ENCODE measurements at regions not wholly inside any gene's neighbourhood (a gene's known extent, or its start where the extent isn't known, plus 50 kb on each side); places are given as distances from the start of the nearest gene placed in this dataset.

- DNase-seq: no peak
These were observed 1169.2 kb upstream of the B3GALT2 start for GRCh38 chr1:194355488-194356106.

DNA sequence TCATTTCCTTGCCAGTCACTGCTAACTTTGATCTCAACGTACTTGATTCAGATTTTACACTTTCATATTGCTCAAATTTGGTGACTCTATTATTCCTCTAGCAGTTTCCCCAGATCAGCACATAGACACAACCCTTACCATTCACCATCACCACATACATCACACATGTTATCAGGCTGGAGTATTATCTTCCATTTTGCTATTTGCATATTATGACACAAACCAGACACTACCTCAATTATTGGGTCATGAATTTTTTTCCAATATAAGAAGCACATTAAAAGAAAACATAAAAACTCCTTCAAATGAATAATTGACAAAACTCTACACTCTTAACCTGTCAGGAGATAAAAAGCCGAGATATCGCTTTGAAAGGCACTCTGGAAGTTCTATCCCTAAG lies 1166.7 kb upstream of the B3GALT2 start:
- no peak for DNase-seq

- no peak for DNase-seq
These were observed 1160.8 kb upstream of the B3GALT2 start for GRCh38 chr1:194347200-194347599.

- no peak for DNase-seq
These were observed 1156.3 kb upstream of the B3GALT2 start for GRCh38 chr1:194342484-194343262.

DNA sequence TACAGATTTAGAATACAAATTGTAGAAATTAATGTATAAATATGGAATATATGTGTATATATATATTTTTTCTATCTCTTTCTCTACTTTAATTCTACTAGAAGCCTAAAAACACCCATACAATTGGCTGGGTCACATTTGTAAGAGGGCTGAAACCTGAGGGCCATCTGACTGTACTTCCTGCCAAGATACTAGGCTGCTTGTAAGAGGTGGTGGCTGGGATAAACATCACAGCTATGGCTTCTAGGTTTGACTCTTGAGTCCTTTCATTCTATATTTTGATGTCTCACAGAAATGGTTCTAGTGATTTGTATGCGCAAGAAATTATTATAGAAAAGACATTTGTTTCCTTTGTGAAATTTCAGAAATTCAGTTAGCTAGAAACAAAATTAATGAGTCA lies 1155.2 kb upstream of the B3GALT2 start:
- no peak for DNase-seq

DNA sequence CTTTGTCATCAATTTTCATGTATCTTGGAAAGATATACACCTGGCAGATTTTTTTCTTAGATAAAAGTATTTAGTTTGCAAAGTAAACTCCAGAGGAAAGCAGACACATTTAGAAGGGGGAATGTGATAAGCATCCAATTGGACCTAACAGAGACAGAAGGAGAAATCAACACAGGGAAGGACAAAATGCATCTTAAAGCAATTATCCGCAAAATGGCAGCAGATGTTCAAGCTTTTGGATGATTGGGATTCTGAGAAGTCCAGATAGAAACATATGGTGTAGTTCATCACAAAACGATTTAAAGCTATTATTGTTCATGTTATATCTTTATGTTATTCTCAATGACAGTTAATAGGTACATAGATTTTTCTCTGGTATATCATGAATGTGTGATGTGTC lies 1153.1 kb upstream of the B3GALT2 start:
- DNase-seq: no peak

GRCh38 chr1:194338241-194338948 lies 1152.0 kb upstream of the B3GALT2 start:
- no peak for DNase-seq

GRCh38 chr1:194333240-194333639 lies 1146.8 kb upstream of the B3GALT2 start:
- no peak for DNase-seq

DNA sequence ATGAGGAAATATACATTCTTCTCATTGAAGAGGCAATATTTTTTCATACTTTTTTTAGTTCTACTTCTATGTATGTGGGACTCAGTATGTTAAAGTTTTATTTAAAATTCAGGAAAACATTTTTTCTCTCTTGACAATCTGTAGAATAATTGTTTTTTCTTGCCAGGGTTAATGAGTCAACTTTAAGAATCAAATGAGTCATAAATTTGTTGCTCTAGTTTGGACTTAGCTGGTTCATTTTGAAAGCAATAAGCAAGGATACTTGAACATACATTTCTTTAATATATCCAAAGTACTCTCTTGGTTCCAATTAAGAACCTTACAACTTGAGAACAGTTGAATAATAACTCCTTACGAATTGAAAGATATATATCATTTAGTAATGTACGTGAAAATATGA lies 1145.3 kb upstream of the B3GALT2 start:
- DNase-seq: no peak

GRCh38 chr1:194322751-194323150 lies 1136.3 kb upstream of the B3GALT2 start:
- no peak for DNase-seq

DNA sequence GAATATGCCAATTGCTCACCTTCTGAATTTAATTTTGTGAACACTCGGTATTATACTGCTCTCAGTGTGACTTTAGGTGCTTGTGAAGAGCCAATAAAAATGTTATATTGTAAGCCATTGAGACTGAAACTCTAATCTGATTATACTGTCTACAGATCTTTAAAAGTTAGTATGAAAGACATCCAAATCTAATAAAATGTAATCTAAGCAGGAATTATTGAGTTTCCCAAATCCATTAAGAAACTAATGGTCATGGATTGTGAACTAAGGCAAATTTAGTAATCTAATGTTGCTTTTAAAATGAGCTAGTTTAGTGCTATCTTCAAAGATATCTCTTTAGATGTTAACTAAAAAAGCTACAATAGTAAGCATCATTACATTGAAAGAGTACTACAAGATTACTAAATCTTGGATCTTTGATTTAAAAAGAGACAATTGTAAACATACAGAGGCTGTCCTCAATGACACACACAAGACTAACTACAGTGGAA lies 1132.4 kb upstream of the B3GALT2 start:
- no peak for DNase-seq

- no peak for DNase-seq
These were observed 1123.3 kb upstream of the B3GALT2 start for GRCh38 chr1:194309697-194310096.

DNA sequence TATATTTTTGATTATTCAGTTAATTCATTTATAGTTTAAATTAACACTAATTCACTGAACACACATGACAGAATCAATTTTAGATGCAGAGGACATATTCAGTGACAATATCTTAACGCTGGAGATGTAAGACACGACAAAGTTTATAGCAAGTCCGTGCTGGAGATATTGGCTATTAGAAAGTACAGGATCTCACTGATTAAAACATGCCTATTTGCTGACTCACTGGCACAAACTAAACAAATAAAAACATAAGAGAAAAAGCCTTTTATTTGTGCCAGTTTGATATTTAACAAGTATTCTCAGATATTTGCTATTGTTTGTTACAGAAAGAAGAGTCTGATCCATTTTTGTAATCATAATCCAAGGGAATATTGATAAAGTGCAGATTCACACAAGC lies 1122.9 kb upstream of the B3GALT2 start:
- no peak for DNase-seq

DNA sequence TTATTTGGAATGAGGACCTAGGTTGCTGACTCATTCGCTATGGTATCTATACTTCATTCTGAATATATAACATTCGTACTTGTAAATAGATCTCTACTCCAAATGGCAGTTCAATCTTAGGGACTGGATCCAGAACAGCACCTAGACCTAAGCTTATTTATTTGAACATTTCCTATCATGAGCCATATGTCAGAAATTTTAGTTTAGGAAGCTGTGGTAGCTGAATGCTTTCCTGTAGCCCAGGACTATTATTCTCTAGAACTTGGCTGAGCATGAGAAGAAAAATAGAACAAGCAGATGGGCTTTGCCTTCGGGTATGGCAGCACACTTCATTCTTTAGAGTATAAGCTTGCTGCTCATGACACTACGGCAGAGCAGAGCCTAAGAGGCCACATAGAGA lies 1114.4 kb upstream of the B3GALT2 start:
- no peak for DNase-seq

DNA sequence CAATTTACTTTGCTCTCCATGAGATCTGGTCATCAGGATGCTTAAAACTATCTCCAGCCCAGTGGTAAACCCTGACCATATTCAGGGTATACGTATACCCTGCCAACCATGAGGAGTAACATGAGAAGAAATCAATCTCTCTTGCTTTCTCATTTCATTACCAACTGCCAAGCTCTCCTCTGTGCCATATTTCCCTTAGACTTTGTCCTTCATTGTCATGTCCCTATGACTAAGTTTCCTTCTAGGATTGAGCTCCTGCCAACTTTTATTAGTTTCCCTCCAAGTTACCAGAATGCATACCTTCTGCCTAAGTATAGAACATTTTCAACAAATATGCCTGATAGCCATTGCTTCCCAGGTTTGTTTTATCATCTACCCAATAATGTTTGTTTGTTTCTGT lies 1113.9 kb upstream of the B3GALT2 start:
- no peak for DNase-seq

DNA sequence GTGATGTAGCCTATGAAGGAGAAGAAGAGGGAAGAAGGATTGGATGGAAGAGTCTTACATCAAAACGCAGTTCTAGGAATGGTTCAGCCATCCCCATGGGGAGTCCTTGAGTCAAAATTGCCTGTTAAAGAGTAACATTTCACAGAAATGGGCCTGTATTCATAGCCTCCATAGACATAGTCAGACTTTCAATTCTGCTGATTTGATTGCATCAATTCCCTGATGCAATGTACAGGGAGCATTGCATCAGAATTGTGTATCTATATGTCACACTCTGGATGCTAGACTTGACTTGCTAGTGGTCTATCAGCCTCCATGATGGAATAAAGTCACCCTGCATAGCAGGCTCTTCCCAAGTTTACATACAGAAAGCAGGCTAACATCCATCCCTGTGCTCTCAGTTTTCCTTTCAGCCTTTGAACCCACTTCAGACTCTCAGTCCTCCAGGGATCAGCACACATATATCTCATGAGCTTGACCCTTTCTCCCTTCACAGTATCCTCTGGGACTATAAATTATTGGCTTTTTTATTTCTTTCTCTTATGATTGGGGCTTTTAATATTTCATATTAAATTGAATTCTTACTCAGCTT lies 1111.7 kb upstream of the B3GALT2 start:
- no peak for DNase-seq

DNA sequence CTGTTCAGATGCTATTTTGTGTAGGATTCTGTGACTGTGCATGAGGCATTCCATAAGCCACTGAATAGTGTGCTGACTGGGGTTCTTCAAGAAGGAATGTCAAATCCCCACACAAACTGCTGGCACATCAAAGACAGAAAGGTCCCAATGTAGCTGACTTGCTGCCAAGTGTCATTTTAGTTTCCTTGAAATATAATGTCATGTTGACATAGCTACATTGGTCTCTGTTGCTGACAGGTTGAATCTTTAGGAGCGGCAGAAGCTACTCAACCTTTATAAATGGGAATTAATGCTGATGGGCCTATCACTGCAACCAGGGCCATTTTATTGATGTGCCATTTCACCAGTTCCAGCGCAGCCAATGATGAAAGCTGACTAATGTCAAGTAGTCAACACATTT lies 1110.7 kb upstream of the B3GALT2 start:
- DNase-seq: no peak

DNA sequence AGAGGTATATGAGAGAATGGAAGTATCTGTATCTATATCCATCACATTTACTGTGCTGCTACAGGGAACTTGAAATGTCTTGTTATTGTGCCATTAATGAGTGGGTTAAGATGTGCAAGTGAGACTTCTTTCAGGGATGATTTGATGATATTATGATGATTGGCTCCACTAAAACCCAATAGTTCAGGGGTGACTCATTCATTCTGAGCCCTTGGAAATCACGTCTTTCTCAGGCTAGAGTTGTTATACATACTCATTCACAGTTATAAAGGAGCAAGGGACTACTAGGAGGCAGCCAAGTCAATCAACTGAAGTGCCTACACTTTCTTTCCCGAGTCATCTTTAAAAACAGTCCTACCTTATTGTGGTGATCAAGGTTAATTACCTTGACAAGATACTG lies 1109.8 kb upstream of the B3GALT2 start:
- DNase-seq: no peak

GRCh38 chr1:194295685-194296084 lies 1109.3 kb upstream of the B3GALT2 start:
- peak; percentile 59 for DNase-seq

- no peak for DNase-seq
These were observed 1107.5 kb upstream of the B3GALT2 start for GRCh38 chr1:194293851-194294405.

- DNase-seq: no peak
These were observed 1106.6 kb upstream of the B3GALT2 start for GRCh38 chr1:194292966-194293365.

DNA sequence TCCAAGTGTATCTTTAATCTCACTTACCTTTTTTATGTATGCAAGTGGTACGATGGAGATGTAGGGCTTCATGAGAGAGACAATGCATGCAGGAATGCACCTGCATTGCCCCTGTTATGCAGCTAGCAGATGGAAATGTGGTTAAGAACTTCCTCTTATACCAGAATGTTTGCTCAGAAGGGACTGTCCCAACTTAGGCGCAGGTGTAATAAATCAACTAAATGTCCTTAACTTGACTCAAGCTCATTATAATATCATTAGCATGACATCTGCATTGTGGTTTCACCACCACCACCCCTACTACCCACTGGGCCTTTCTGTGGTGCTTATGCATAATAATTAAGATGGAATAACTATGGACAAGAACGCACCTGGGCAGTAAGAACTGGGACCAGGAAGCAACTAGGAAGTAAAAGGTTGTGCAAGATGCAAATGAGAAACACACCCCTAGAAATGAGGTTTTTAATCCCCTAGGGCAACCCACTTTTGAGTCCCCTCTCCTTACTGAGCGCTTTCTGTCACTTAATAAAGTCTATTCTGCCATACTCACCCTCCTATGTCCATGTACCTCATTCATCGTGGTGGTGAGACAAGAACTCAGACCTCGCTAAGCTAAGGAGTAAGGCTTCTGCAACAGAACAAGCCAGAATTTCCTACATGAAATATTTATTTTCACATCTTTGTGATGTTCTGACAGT lies 1103.3 kb upstream of the B3GALT2 start:
- DNase-seq: no peak

GRCh38 chr1:194288238-194288637 lies 1101.8 kb upstream of the B3GALT2 start:
- DNase-seq: no peak

All from NCI-H146 (cell line).